OCI-LY3 (cell line): ENCODE measurements at regions not wholly inside any gene's neighbourhood (a gene's known extent, or its start where the extent isn't known, plus 50 kb on each side); places are given as distances from the start of the nearest gene placed in this dataset.

ENCODE experiments used
- H2AFZ ChIP-seq: fragments of 200-600, 300-600 bp; shearing (Covaris generic); 2 replicates; pipeline ENCODE4 v1.6.0; 2014; ENCODE audit warnings: antibody characterized with exemption, low read depth, low read length
- H3K27ac ChIP-seq: fragments of 200-600, 300-600 bp; sonication (generic); 2 replicates; pipeline ENCODE4 v1.5.1; 2014; ENCODE audit warnings: mild to moderate bottlenecking, low read length, moderate library complexity, mixed read lengths
- H3K27me3 ChIP-seq: fragments of 200-600, 300-600 bp; sonication (generic); 2 replicates; pipeline ENCODE4 v1.6.1; 2014; ENCODE audit warnings: low read depth, low read length, mixed read lengths
- H3K36me3 ChIP-seq: fragments of 200-600, 300-600 bp; sonication (generic); replicated peaks from 2 replicates; pipeline ENCODE3; 2014; ENCODE audit warnings: low read depth, low read length, mixed read lengths
- H3K4me1 ChIP-seq: fragments of 300-600, 200-600 bp; sonication (generic); 2 replicates; pipeline ENCODE4 v1.6.1; 2014; ENCODE audit warnings: low read length, mixed read lengths
- H3K4me2 ChIP-seq: fragments of 200-600, 300-600 bp; sonication (generic); 2 replicates; pipeline ENCODE4 v1.6.1; 2014; ENCODE audit warnings: low read length, mixed read lengths
- H3K4me3 ChIP-seq: fragments of 300-600, 200-600 bp; sonication (generic); 2 replicates; pipeline ENCODE4 v1.5.1; 2014; ENCODE audit warnings: antibody characterized with exemption, mild to moderate bottlenecking, low read length, moderate library complexity
- H3K79me2 ChIP-seq: fragments of 300-600, 200-600 bp; shearing (Covaris generic); 2 replicates; pipeline ENCODE4 v1.6.1; 2014; ENCODE audit warnings: mild to moderate bottlenecking, low read length, mixed read lengths
- H3K9ac ChIP-seq: fragments of 300-600, 200-600 bp; shearing (Covaris generic); 2 replicates; pipeline ENCODE4 v1.6.0; 2014; ENCODE audit warnings: mild to moderate bottlenecking, low read length, moderate library complexity
- H3K9me3 ChIP-seq: fragments of 200-600, 300-600 bp; shearing (Covaris generic); 2 replicates; pipeline ENCODE4 v1.6.1; 2014; ENCODE audit warnings: low read length, mixed read lengths; ENCODE audit not compliant: insufficient read depth
- H4K20me1 ChIP-seq: fragments of 200-600, 300-600 bp; sonication (generic); 2 replicates; pipeline ENCODE4 v1.6.1; 2016; ENCODE audit warnings: low read length, mixed read lengths; ENCODE audit not compliant: insufficient read depth
- CTCF ChIP-seq: fragments of 200-600, 300-600 bp; sonication (generic); IDR thresholded peaks from 2 replicates; pipeline ENCODE4 v1.5.1; 2014; ENCODE audit warnings: antibody characterized with exemption, low read length, low read depth
- EZH2phosphoT487 ChIP-seq: fragments of 200-600 bp; shearing (Covaris generic); IDR thresholded peaks from 2 replicates; pipeline ENCODE4 v1.6.1; 2018; ENCODE audit warnings: antibody characterized with exemption, mixed run types, low read depth

GRCh38 chr4:11214281-11214680 is 214.4 kb downstream of the HS3ST1 start:
- Histone ChIP-seq H3K9me3 (no peaks in the 10 kb centered on the region), H3K27me3 (no peaks in the 10 kb centered on the region), H3K79me2 (no peaks in the 10 kb centered on the region), H3K27ac (no peak overlapping the region), H2AFZ (no peak overlapping the region), H3K4me1 (no peaks in the 10 kb centered on the region), H3K36me3 (no peaks in the 10 kb centered on the region), H4K20me1 (no peaks in the 10 kb centered on the region), H3K4me3 (no peak overlapping the region), H3K4me2 (no peak overlapping the region), H3K9ac (no peak overlapping the region)
- TF ChIP-seq EZH2phosphoT487 (no peak), CTCF (no peak)

- TF ChIP-seq EZH2phosphoT487 = no peak
- TF ChIP-seq CTCF = no peak
- no peaks in the 10 kb centered on the region for H3K27me3 ChIP-seq
- no peak overlapping the region for H3K4me2 ChIP-seq
- peaks cover 6% of the 10 kb centered on the region for H3K4me1 ChIP-seq
- H3K4me3 ChIP-seq = no peak overlapping the region
- H3K27ac ChIP-seq = no peak overlapping the region
- H3K9ac ChIP-seq = no peak overlapping the region
- H3K36me3 ChIP-seq = peaks cover 5% of the 10 kb centered on the region
- no peaks in the 10 kb centered on the region for H4K20me1 ChIP-seq
- no peak overlapping the region for H2AFZ ChIP-seq
- H3K79me2 ChIP-seq = no peaks in the 10 kb centered on the region
- H3K9me3 ChIP-seq = peaks cover 14% of the 10 kb centered on the region; the same call in 1 of the 2 replicates
Measured at GRCh38 chr4:11209826-11210225, 218.9 kb downstream of the HS3ST1 start.

GRCh38 chr4:11201256-11201655 is 227.4 kb downstream of the HS3ST1 start:
- no peaks in the 10 kb centered on the region for H3K79me2 ChIP-seq
- H3K27ac ChIP-seq = no peak overlapping the region
- H3K4me1 ChIP-seq = peaks cover 6% of the 10 kb centered on the region
- no peaks in the 10 kb centered on the region for H4K20me1 ChIP-seq
- H3K4me3 ChIP-seq = no peak overlapping the region
- H3K27me3 ChIP-seq = no peaks in the 10 kb centered on the region
- H3K9ac ChIP-seq = no peak overlapping the region
- TF ChIP-seq CTCF (no peak), EZH2phosphoT487 (no peak)
- no peak overlapping the region for H2AFZ ChIP-seq
- no peaks in the 10 kb centered on the region for H3K9me3 ChIP-seq
- H3K36me3 ChIP-seq = no peaks in the 10 kb centered on the region
- H3K4me2 ChIP-seq = no peak overlapping the region

GRCh38 chr4:11198516-11199305 is 230.0 kb downstream of the HS3ST1 start:
- no peaks in the 10 kb centered on the region for H3K9me3 ChIP-seq

More at GRCh38 chr4:11198516-11199305, 230.0 kb downstream of the HS3ST1 start:
- Histone ChIP-seq H4K20me1 (no peaks in the 10 kb centered on the region), H3K27ac (no peak overlapping the region), H3K27me3 (no peaks in the 10 kb centered on the region), H3K9ac (no peak overlapping the region), H3K4me2 (no peak overlapping the region), H3K4me1 (no peaks in the 10 kb centered on the region), H3K4me3 (no peak overlapping the region), H3K36me3 (no peaks in the 10 kb centered on the region), H2AFZ (no peak overlapping the region), H3K79me2 (no peaks in the 10 kb centered on the region)
- TF ChIP-seq EZH2phosphoT487 (no peak), CTCF (no peak)
